Right cardiac atrium (tissue), 5 donors: ENCODE measurements at regions not wholly inside any gene's neighbourhood (a gene's known extent, or its start where the extent isn't known, plus 50 kb on each side); places are given as distances from the start of the nearest gene placed in this dataset.

Source experiments
- ATAC-seq, 2 donors: fragments of 200-7000 bp; cut with Tn5 transposase; one replicate each; pipeline versions ENCODE4 v1.8.0 to v1.9.1; 2020; ENCODE audit warnings: moderate library complexity in 2 of 2, mild to moderate bottlenecking in 1 of 2
- DNase-seq, 3 donors: peaks; one replicate each; pipeline ENCODE4 v3.0.0-alpha.2; 2020
- H3K27ac ChIP-seq: one replicate; pipeline ENCODE4 v1.5.1; 2013; ENCODE audit warnings: mild to moderate bottlenecking, low read length, control low read depth, moderate library complexity
- H3K27me3 ChIP-seq: one replicate; pipeline ENCODE4 v1.6.1; 2013; ENCODE audit not compliant: control insufficient read depth, insufficient read depth
- H3K4me1 ChIP-seq: one replicate; pipeline ENCODE4 v1.6.1; 2013; ENCODE audit warnings: low read length; ENCODE audit not compliant: control insufficient read depth, insufficient read depth
- H3K4me3 ChIP-seq: one replicate; pipeline ENCODE4 v1.5.1; 2013; ENCODE audit warnings: low read length, control low read depth
- H3K9me3 ChIP-seq: one replicate; pipeline ENCODE4 v1.6.1; 2013; ENCODE audit warnings: low read length; ENCODE audit not compliant: control insufficient read depth
- WGBS: extraction: QIAGEN DNeasy Blood & Tissue Kit; methylation state at CpG from one replicate; pipeline ENCODE4 v1.1.7; 2013; 5-methylcytosine and 5-hydroxymethylcytosine counted together
- intact Hi-C, 4 donors: fragments of 100-400 bp; cut with DNase I; formaldehyde crosslinking; loops; one replicate each; pipeline versions ENCODE4 v1.11.0 to v1.14.0; 2022 to 2023
- donor health status: healthy with polysubstance abuse.
- donor health status: DM: no; HTN: yes; CAD: no.
- donor health status: DM: no; HTN: no; CAD: no.
- donor health status: DM: no; HTN: yes; CAD: no; lungs with severe emphysema.
- donor health status: DM: yes; HTN: yes; CAD: no.

- no peaks in the 10 kb centered on the region for H3K27me3 ChIP-seq
- intact Hi-C loops = no loop called here
- no peak for DNase-seq
- no peaks in the 10 kb centered on the region for H3K4me1 ChIP-seq
- no peak overlapping the region for H3K4me3 ChIP-seq
- 75% methylated on average over 3 of the region's 3 CpGs for WGBS
- H3K27ac ChIP-seq = no peak overlapping the region
- ATAC-seq = no peak
- H3K9me3 ChIP-seq = no peaks in the 10 kb centered on the region
Measured at GRCh38 chr17:79680318-79680695, 50.4 kb upstream of the ENPP7 start.

DNA sequence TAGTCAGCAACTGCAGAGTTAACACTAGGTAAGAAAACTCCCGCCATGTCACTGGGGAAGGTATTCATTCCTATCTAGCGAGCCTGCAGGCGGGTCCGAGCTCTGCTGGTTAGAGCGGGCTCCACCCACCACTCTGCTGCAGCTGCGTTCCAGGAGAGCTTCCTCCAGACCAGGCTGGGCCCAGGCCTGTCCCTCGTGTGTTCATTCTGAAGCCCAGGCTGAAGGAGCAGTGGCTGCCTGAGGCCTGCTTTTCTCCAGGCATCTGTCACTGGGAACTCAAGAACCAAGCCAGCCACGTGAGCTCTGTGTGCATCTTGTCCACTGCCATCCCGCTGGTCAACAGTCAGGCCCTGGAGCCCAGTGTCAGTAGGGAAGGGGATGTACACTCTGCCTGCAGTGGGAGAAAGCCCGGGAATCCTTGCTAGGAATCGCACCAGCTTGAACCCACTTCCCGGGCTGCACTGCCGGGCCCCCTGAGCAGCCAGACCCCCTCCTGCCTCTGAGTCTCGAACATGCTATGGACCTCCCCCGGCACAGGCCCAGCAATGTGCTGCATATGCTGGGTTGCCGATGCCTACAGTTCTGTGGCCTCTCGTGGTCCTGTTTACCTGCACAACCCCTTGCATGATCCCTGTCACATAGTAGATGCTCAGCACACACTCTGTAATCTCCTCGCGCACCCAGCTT, 51.0 kb upstream of the ENPP7 start:
- intact Hi-C loops = no loop called here
- no peak for ATAC-seq
- H3K9me3 ChIP-seq = no peaks in the 10 kb centered on the region
- no peak overlapping the region for H3K4me3 ChIP-seq
- 84% methylated on average over 19 of the region's 19 CpGs for WGBS
- no peak overlapping the region for H3K27ac ChIP-seq
- H3K27me3 ChIP-seq = no peaks in the 10 kb centered on the region
- DNase-seq = no peak
- no peaks in the 10 kb centered on the region for H3K4me1 ChIP-seq

DNA sequence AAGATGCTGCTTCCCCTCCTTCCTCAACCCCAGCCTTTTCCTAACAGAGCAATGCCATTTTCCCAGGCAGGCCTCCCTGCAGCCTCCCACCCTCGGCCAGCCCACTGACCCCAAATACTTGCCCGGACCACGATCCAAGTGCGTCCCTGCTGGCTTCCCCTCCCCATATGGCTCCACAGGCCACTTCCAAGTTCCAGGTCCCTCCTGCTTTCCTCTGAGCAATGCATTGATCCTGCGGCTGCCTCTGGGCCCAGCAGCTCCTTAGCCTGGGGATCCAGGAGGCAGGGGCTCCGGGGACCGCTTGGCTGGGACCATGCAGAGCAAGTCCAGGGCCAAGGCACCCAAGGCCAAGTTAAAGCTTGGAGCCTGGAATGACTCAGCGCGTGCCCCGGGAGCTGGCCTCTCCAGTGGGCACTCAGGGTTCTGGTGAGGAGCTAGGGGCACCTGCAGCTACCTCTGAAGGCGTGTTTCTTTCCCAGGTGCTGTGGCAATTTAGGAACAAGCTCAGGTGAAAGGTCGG, 51.9 kb upstream of the ENPP7 start:
- WGBS = 60% methylated on average over 12 of the region's 12 CpGs
- Histone ChIP-seq H3K9me3 (no peaks in the 10 kb centered on the region), H3K4me3 (no peak overlapping the region), H3K27ac (no peak overlapping the region), H3K4me1 (no peaks in the 10 kb centered on the region), H3K27me3 (no peaks in the 10 kb centered on the region)
- intact Hi-C loops = no loop called here
- ATAC-seq (no peak), DNase-seq (no peak)

DNA sequence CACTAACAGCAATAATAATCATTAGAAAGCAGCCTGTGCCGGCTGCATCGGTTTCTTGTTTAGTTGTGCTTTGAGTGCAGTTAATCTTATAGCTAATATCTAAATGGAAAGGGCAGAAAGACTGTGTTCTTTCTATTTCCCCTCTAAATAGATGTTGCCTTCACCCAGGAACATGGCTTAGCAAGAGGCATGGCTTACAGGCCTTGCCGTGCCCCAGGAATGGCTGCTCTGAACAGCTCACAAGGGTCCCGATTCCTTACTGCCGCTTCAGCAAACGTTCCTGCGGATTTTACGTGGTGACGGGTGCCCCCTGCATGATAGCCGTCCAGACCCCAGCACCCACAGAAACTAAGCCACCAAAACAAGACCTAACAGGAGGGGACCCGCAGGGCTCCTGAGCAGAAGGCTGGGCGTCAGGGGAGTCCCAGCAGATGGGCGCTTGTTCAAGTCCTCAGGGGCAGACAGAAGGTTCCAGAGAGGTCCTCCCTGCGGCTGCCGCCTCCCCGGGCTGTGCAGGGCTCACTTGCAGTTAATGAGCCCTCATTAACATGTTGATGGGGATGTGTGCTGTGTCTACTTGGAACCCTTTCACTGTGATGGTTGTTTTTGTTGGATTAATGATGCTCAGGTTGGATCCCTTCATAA, 52.5 kb upstream of the ENPP7 start:
- ATAC-seq (no peak), DNase-seq (no peak)
- H3K27me3 ChIP-seq = no peaks in the 10 kb centered on the region
- no peak overlapping the region for H3K4me3 ChIP-seq
- H3K9me3 ChIP-seq = no peaks in the 10 kb centered on the region
- no peak overlapping the region for H3K27ac ChIP-seq
- intact Hi-C loops = no loop called here
- no peaks in the 10 kb centered on the region for H3K4me1 ChIP-seq
- WGBS = 80% methylated on average over 16 of the region's 16 CpGs

DNA sequence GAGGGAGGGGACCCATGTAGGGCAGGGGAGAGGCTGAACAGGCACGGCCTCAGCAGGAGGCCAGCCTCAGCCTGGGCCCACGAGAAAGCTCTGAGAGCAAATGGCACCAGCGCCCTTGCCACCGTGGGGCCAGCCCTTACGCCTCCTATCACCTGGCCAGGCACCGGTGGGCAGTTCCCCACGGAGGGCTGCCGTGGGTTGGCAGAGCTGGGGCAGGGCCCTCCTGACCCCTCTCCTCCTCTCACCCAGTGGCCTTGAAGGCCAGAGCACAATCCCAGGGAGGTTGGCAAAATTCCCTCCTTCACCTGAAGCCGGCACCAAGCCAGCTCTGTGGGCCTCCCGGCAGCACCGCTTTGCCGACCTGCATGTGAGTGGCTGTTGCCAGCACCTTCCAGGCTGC, 53.1 kb upstream of the ENPP7 start:
- Histone ChIP-seq H3K9me3 (no peaks in the 10 kb centered on the region), H3K4me3 (no peak overlapping the region), H3K27ac (no peak overlapping the region), H3K27me3 (no peaks in the 10 kb centered on the region), H3K4me1 (no peaks in the 10 kb centered on the region)
- whole genome bisulfite sequencing = 72% methylated on average over 12 of the region's 12 CpGs
- no peak for ATAC-seq
- DNase-seq = no peak
- intact Hi-C loops = no loop called here

- ATAC-seq (no peak), DNase-seq (no peak)
- intact Hi-C loops = no loop called here
- WGBS = 85% methylated on average over 10 of the region's 10 CpGs
- no peaks in the 10 kb centered on the region for H3K9me3 ChIP-seq
- no peaks in the 10 kb centered on the region for H3K4me1 ChIP-seq
- no peaks in the 10 kb centered on the region for H3K27me3 ChIP-seq
- H3K4me3 ChIP-seq = no peak overlapping the region
- H3K27ac ChIP-seq = no peak overlapping the region
Measured at GRCh38 chr17:79676796-79677195, 53.9 kb upstream of the ENPP7 start.

- H3K27ac ChIP-seq = no peak overlapping the region
- intact Hi-C loops = no loop called here
- no peaks in the 10 kb centered on the region for H3K27me3 ChIP-seq
- no peaks in the 10 kb centered on the region for H3K9me3 ChIP-seq
- DNase-seq (no peak), ATAC-seq (no peak)
- H3K4me1 ChIP-seq = no peaks in the 10 kb centered on the region
- 81% methylated on average over 3 of the region's 3 CpGs for WGBS
- H3K4me3 ChIP-seq = no peak overlapping the region
Measured at GRCh38 chr17:79675413-79675725, 55.4 kb upstream of the ENPP7 start.

DNA sequence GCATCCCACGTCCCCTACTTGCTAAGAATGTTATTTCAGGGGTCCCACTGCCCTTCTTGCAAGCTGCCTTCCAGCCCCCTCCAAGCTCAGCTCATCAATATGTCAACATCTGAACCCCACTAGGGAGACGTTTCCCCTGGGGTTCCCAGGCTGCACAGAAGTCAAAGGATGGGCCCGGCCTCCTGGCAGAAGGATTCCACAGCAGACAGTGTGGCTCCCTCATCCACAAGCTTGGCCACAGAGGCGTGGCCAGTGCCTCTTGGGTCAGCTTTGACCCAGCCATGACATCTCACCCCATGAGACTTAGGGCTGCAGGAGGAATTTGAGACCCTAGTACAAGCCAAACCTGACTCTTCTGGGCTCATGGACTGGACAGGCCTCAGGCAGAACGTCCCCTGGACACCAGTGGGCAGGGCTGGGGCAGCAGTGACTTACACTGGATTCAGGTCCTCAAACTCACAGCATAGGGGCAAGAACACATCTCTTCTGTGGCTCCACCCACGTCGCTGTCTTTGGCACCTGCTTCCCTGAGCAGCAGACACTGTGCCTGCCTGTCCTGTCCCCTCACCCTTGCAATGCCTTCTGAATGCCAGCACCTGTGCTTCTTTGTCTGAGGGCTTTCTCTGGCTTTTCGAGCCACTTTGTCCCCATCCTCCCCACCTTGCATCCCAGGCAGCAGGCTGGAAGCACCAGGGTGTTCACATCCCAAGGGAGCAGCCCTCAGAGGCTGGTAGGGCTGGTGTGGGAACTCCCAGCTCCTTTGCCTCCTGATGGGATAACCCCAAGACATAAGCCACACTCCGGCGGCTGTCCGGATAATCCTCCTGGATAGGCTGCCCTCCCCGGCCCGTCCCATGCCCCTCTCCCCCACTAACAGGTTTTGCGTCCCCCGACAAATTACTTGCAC, 56.0 kb upstream of the ENPP7 start:
- H3K4me1 ChIP-seq = no peaks in the 10 kb centered on the region
- H3K4me3 ChIP-seq = no peak overlapping the region
- intact Hi-C loops = no loop called here
- H3K9me3 ChIP-seq = no peaks in the 10 kb centered on the region
- H3K27ac ChIP-seq = no peak overlapping the region
- ATAC-seq (no peak), DNase-seq (no peak)
- WGBS = 81% methylated on average over 15 of the region's 15 CpGs
- H3K27me3 ChIP-seq = no peaks in the 10 kb centered on the region

DNA sequence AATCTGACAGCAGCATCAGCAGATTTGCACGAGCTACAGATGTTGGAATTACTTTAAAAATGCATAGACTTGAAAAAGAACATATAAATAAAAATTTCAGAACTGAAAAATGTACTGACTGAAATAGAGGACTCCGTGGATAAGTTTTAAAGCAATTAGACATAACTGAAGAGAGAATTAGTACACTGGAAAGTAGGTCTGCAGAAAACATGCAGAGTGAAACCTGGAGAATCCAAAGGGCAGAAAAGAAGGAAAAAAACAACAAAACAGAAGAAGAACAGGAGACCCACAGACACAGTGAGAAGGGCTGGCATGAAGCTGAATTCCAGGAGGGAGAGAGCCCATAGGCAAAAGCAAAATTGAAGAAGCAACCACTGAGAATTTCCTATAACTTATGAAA, 57.2 kb upstream of the ENPP7 start:
- Histone ChIP-seq H3K4me3 (no peak overlapping the region), H3K27ac (no peak overlapping the region), H3K27me3 (no peaks in the 10 kb centered on the region), H3K4me1 (no peaks in the 10 kb centered on the region), H3K9me3 (no peaks in the 10 kb centered on the region)
- ATAC-seq (no peak), DNase-seq (no peak)
- 57% methylated on average over 2 of the region's 2 CpGs for WGBS
- intact Hi-C loops = no loop called here

DNA sequence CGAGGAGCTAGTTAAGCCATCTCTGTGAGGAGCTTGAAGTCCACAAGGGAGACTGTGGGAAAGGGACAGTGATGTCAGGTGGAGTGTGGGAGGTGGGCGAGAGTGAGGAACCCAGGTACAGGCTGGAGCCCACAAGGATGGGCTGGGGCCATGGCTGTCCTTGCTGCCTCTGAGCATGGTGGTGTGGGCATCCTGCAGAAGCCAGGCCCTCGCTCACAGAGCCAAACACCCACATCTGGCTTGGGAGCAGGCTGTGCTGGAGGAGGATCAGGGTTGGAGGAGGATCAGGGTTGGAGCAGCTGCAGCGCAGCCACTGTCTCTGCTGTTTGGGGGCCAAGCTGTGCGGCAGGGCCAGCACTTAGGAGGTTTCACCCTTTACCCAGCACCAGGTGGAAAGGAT, 58.2 kb upstream of the ENPP7 start:
- Histone ChIP-seq H3K27me3 (no peaks in the 10 kb centered on the region), H3K27ac (no peak overlapping the region), H3K4me1 (no peaks in the 10 kb centered on the region), H3K9me3 (no peaks in the 10 kb centered on the region), H3K4me3 (no peak overlapping the region)
- 88% methylated on average over 5 of the region's 5 CpGs for WGBS
- intact Hi-C loops = no loop called here
- ATAC-seq (no peak), DNase-seq (peak in 1 of 3 donors; percentile 15)

DNA sequence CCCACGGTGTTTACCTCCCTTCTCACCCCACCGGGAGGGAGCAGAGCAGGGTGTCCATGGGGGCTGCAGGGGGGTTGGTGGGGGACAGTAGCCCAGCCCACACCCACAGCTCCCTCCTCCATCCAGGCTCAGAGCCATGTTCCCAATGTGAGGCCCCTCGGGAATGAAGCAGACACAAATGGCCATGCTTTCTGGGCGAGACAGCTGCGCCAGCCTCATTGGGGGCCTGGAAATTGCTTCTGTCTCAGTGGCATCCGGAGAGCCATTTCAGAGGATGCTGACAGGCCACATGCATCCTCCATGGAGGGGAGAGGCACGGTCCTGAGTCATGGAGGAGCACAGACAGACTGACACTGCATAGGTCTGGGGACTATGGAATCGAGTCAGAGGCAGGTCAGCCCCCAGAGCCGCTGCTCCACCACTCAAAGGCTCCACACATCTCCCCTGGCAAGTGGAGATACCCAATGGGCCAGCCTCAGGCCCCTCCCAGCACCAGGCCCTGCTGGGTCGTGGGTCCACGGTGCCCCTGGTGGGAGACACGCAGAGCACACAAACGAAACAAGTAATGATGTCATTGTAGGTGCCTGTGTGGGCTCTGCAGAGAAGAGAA, 59.6 kb upstream of the ENPP7 start:
- ATAC-seq = no peak
- H3K27me3 ChIP-seq = no peaks in the 10 kb centered on the region

More for the DNA sequence above, 59.6 kb upstream of the ENPP7 start:
- WGBS = 38% methylated on average over 13 of the region's 13 CpGs
- Histone ChIP-seq H3K4me1 (no peaks in the 10 kb centered on the region), H3K9me3 (no peaks in the 10 kb centered on the region), H3K27ac (no peak overlapping the region), H3K4me3 (no peak overlapping the region)
- DNase-seq = peak in 1 of 3 donors; percentile 7
- intact Hi-C loops = no loop called here
